ENCODE measurements at regions not wholly inside any gene's neighbourhood (a gene's known extent, or its start where the extent isn't known, plus 50 kb on each side); places are given as distances from the start of the nearest gene placed in this dataset.

DNA sequence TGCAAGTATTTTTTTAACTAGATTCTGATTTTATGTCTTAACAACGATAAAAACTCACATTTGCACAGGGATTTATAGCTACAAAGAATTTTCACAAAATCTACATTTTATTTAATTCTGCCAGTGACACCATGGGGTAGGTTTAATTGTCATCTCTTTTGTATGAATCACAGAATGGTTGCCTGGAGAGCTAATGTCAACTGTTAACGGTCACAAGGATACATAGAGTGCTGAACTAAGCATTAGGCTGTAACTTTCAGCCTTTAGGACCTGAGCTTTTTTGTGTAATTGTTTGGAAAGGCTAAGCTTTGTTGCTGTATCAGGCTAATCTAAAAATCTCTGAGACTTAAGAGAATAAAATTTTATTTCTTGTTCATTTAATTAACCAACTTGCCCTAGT, 465.3 kb upstream of the TBX3 start:
- DNase-seq = no peak

DNA sequence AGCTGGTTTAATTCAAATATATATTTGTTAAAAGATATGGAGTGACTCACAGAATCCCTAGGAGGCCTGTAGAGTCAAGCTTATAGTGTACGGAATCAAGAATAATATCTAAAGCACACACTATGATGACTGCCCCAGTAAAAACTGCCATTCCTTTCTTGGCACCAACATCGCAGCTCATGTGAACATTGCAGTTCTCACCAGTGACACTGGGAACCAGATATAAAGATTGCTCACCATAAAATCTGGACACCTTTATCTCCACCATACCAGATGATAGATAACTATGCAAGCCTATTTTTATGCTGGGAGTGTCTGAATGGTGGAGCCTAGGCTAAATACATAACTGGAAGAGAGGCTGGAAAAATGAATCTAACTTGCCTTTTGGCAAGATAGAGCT, 463.9 kb upstream of the TBX3 start:
- no peak for DNase-seq

DNA sequence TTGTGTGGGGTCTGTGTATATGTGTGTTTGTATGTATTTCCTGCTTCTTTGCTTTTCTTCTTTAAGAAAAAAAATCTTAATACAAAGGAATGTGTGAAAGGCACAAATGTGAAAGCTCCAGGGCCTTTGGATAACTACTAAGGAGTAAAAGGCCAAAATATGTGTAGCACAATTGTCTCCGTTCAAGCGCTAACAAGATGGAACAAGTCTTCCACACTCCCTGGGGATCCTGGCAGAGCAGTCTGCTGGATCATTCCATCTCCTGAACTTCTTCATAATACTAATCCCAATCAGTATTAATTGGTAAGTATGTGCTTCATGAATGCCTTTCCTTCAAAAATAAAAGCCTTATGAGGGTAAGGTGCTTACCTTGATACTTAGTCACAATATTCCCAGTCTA, 462.5 kb upstream of the TBX3 start:
- no peak for DNase-seq

DNA sequence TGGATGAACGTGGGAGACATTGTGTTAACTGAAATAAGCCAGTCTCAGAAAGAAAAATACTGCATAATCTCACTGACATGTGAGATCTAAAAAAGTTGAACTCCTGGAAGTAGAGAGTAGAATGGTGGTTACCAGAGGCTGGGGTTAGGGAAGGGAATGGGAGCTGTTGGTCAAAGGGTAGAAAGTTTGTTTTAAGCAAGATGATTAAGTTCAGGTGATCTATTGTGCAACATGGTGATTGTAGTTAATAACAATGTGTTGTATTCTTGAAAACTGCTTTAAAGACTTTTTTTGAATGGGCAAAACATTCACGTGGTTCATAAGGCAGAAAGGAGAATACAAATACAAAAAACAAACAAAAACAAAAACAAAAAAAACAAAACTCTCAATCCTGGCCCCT, 460.4 kb upstream of the TBX3 start:
- DNase-seq = no peak

DNA sequence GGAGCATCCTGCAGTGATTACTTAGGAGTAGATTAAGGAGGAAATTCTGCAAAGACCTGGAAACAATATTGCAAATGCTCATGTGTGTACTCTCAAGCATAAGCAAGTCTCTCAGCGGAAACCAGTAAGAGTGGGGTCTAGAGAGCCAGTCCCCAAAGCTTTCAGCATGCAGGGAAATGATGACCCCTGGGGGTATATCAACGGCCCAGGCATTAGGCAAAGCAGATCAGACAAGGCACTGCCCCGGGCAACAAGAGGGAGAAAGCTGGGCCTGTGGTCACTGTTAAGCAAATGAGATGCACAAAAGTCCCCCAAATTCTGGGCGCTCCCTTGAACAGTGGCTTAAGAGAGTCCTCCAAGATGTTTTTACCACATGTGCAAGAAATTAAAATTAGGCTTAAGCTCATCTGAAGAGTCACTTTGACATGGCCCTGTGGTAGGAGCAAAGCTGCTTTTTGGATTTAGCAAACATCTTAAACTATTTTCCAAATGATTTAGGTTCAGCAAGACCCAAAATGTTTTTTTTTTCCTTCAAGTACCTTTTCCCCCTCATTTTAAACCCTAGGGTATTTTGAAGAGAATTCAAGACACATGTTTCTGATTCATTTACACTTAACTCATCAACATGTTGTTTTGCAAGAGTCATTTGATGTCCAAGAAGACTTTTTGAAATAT, 457.1 kb upstream of the TBX3 start:
- no peak for DNase-seq

DNA sequence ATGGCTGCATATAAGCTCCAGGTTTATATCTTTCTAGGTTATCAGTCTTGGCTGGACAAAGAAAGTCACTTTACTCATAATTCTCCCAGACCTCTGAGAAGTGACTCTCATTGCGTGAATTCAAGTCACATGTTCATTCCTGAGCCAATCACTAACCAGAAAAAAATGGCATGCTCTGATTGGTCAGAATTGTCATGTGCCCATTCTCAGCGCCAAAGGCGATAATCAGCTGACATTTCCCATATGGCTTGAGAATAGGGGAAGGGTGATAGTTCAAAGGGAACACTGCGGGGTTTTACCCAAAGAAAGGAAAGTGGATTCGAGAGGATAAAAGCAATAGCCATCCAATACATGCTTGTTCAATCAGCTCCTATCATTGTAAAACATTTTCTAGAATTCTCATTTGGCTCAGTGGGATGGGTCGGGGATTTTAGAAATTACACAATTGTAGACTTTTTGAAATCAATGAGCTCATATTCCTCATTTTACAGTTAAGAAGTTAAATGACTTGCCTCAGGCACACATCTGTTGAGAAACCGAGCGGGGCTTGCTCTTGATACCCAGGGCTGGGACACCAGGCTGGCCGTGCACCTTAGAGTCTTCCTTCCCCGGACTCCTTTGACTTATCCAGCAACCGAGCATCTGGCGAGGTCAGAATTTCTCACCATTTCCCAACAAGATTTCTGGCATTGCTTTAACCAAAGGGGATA, 454.0 kb upstream of the TBX3 start:
- no peak for DNase-seq

DNA sequence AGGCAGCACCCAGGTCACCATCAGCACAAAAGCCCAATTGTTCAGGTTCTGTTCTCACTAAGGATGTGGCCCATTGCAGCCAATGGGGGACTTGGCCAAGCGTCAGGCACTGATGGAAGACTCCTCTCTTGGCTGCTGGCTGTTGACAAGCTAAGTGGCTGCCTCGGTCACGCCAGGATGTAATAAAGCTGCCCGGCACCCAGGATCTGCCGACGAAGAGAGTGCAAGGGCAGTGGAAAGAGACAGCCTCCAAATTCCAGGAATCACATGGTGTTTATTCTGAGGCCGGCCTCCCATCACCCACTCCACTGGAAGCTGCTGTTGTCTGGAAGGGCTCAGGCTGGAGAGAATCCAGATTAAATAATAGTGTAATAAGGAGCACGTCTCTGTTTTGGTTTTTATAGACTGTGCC, 451.8 kb upstream of the TBX3 start:
- no peak for DNase-seq

DNA sequence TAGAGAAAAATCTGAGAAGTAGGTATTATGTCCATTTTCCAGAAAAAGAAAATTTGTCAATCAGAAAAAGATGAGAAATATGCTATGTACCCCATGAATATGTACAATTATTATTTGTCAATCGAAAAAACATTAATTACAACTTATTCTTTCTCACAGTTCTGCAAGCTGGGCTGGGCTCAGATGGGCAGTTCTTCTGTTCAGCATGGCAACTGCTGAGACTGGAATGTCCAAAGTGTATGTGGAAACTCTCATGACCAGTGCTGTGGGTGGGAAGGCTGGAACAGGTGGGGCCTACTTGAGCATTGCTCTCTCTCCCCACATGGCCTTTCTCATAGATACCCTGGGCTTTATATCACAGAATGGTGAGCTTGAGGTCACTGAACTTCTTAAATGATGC, 450.3 kb upstream of the TBX3 start:
- no peak for DNase-seq

DNA sequence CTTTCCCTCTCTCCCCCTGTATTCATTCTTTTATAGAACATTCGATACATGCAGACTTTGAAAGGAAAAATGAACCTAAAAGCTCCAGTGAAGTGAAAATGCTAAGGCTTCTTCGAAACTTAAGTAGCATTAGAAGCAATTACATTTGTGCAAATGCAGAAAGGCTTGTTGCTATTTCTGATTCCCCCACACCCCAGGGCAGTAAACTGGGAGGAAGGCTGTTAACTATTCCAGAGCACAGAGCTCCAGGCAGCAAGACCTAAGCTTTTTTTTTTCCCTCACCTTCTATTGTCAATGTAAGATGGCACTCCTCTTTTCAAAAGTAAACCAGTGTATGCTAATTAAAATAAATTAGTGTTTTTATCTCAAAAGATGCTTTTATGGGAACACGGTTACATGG, 448.9 kb upstream of the TBX3 start:
- no peak for DNase-seq

DNA sequence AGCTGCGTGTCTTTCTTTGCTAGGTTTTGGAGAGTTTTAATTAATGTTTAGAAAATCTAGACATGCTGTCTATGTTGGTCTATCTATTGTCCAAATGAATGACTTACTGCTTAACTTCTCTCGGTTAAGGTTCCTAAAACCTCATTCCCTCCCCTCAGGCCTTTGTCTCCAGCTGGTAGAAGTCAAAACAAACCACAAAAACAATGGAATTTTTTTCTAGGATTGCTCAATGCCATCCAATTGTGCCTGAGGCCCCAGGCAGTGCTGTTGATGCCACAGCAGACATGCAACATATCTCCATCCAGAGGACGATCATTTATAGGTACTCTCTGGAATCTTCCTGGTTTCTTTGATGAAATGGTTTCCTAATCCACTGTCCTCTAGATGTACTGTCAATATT, 448.2 kb upstream of the TBX3 start:
- no peak for DNase-seq

DNA sequence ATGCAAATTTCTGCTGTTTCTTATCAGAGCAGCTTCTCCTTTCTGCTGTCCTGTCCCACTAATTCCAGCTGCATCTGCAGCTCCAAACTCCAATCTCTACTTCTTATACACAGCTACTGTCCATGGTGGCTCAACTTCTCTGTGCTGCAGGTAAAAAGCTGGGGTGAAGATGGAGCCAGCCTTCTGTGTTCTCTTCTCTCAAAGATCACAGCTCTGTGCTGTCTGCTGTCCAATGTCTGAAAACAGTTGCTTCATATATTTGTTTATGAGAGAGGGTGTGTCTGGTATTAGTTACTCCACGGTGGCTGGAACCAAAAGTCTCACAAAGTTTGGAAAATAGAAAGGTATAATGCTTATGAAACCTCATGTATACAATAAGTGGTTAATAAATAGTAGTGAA, 445.8 kb upstream of the TBX3 start:
- DNase-seq = no peak

DNA sequence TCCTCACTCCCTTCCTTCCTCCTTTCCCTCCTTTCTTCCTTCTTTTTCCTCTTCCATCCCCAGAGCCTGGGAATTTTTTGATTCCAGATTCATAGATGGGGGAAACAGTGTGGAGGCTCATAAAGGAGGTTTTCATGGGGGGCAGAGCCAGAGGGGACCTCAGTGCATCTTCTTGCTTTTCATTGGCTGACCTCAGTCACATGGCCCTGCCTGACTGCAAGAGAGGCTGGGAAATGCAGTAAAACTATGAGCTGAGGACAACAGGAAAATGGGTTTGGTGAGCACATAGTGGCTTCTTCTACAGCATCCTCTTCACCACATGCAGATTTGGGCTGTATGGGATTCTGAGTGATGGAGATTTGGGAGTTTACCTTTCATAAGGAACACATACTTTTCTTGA, 437.1 kb upstream of the TBX3 start:
- no peak for DNase-seq

DNA sequence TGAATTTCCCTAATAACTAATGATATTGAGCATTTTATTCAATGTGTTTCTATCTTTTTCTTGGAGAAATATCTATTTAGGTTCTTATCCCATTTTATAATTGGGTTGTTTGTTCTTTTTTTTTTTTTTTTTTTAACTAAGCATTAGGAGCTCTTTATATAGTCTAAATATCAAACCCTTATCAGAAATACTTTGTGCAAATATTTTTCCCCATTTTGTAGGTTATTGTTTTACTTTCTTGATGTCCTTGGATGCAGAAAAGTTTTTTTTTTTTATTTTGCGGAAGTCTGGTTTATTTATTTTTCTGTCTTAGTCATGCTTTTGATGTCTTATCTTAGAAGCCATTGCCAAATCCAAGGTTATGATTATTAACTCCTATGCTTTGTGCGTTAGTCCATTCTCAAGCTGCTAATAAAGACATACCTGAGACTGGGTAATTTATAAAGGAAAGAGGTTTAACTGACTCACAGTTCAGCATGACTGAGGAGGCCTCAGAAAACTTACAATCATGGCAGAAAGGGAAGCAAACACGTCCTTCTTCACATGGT, 434.3 kb upstream of the TBX3 start:
- no peak for DNase-seq

DNA sequence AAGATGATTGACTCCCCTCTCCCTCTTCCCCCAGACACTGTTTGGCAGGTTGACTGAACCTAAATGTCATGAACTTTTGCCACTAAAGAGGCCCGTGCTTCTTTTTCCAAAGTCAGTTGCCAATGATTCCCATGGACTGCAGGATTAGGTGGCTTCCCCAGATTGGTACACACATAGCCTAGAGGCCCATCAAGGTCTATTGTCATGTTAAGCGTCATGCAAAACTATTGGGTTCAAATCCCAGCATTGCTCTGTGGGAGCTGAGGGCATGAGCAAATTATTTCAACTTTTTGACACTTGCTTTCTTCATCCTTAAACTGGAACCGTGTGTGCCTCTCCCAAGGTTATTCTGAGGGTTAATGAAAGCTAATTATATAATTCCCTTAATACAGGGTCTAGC, 430.2 kb upstream of the TBX3 start:
- no peak for DNase-seq

DNA sequence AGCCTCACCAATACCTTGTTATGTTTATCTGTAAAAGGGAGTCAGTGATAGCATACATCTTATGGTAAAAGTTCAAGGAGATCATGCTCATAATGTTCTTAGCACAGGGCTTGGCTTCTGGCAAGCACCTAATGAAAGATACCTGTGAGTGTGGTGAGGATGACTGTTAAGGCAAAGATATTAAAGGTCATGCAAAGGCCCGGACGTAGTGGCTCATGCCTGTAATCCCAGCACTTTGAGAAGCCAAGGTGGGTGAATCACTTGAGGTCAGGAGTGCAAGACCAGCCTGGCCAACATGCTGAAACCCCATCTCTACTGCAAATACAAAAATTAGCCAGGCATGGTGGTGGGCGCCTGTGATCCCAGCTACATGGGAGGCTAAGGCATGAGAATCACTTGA, 425.9 kb upstream of the TBX3 start:
- DNase-seq = no peak

DNA sequence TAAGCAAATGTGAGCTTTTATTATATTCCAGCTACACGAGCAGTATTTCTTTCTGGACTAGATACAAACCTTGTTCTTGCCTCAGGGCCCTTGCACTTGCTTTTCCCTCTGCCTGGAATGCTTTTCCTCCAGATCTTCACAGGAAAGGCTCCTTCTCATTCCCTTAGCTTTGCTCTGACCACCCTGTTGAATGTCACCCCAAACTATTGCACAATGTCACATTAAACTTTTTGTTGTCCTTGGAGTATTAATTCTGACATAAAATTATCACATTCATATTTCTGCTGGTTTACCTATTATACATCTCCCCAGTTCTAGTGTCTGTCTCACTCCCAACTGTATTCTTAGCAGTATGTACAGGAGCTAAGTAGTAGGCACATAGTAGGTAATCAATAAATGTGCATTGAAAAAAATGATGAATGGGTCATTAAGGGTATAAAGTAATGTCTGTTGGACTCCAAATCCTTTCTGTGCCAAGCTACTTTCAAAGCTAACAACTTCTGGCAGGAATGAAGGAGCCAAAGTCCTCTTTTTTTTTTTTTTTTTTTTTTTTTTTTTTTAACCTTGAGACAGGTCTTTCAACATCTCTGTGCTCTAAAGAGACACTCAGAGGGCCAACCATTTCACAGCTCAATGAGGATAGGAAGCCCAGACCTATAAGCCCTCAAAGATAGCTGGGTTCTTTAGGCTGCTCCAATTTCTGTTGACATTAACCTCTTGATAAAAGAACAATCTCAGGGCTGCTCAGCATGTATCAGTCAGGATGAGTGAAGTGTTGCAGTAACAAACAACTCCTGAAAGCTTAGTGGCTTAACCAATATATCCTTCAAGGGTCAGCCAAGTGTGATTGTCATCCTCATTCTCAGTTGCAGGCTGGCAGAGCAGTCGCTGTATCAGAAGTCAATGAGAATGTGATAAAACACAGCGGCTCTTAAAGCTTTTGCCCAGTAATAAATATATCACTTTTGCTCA, 424.4 kb upstream of the TBX3 start:
- DNase-seq = no peak

DNA sequence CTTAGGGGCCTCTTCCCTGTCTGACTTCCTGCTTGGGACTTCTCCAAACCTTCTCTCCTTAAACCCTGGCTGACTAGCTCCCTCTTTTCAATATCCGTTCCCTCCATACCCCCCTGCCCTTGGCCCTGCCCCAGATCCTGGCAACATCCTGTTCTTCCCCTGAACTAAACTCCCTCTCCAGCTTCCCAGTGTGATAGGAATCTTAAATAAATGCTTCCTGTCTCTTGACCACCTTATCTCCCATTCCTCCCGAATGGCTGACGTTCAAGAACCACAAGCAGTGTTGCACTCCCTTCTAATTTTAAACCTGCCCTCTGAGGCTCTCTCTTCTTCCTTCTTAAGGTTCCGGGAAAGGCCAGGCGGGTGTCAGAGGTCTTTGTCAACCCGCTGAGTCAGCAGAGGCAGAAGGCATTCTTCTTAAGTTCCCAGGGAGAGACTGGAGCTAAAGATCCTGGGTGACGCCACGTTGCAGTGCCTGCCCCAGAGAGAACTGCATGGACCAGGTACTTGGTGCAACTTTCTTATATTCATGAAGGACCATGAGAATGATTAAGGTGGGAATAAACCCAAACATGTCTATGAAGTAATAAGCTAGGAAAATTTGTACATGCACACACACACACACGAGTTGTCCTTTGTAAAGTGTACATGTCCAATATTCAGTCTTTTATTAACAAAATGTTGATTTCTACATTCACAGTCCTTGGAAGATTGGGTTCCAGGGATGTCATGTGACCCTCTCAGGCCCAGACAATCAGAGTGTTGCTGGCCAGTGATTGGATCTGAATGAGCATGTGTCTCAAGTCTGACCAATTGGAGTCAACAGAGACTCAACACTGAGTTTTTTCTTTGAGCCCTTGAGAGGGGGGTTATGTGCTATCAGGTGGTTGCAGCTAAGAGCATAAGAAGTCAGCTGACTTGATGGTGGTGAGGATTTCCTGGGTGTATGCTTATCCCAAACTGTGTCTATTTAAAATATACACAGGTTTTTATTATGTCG, 420.2 kb upstream of the TBX3 start:
- no peak for DNase-seq

DNA sequence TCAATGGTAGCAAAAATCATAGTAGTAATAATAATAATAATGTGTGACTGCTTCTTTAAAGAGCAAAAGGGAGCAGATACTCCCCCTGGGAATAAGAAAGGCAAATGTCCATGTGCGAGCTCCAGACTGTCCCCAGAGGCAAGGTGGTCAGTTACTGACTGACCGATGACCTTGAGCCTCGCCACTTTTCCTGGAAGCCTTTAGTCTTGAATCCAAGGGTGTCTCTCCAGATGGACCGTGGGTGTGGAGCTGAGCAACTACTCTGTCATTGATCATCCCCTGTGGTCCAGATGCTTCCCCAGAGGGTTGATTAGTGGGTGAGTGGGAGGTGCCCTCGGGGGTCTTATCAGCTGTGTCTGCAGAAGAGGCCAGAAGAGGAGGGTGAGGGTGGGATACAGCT, 418.5 kb upstream of the TBX3 start:
- DNase-seq = no peak

DNA sequence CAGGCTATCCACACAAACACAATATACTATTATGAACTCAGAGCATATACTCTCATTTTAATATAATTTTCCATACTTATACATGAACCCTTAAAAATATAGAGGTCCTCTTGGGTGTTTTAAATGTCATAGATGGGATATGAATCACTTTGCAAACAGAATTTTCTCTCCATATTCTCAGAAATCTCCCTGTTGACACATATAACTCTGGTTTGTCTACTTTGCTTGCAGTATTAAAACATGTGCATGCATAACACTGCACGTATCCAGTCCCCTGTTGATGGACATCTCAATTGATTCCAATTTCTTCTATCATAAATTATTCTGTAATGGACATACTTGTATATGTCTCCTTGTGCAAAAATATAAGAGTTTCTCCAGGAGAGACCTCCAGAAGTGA, 417.5 kb upstream of the TBX3 start:
- no peak for DNase-seq

DNA sequence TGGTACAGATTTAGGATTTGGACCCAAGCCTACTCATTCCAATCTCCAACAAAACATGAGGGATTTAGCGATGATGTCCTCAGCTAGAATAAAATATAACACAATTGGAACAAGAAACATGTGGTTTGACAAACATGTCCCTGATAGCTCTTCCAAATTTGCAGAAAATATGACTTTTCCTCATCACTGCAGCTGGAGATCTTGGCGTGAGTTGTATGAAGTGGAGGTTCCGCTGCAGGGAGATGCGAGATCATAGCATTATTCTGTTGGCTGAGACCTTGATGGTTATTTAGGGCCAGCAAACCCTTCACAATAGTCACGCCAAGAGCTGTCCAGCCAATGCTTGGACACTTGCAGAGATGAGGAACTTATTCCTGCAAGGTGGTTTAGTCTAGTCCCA, 413.4 kb upstream of the TBX3 start:
- no peak for DNase-seq

DNA sequence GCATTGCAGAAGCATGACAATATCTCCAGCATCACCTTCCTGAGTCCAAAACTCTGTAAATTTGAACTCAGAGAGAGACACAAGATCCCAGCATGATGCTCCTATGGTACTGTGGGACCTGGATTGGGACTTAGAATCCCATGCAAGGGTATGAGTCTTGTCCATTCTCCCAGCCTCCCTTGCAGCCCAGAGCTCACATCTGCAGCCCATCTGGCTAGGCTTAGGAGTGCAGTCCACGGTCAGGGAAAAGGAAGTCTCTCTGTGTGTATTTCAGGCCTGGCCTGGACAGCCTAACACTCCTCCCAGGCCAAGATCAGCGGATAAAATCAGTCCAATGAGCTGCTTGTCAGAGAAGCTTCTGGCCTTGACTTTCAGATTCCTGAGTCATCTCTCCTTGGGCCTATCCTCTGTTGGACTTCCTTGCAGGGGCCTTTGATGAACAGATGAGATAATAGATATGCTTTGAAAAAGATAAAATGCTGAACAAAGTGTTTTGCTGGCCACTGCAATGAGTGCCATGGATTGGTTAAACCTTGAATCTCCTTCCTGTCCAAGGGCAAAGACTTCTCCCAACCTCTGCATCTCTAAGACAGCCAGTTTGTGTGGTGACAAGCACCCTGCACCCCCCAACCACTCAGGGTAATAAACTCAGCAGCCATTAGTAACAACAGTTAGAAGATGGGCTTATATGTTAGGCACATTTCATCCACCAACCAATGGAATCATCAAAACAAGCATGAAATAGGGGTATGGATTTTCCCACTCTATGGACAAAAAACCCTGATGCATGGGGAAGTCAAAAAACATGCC, 412.8 kb upstream of the TBX3 start:
- DNase-seq = no peak

Measured in CD4-positive, alpha-beta T cell treated with Interleukin-15 for 1 hour (primary cell).